ENCODE measurements at regions not wholly inside any gene's neighbourhood (a gene's known extent, or its start where the extent isn't known, plus 50 kb on each side); places are given as distances from the start of the nearest gene placed in this dataset.
A peak's percentile ranks its signal among the peaks of the same experiment; 100 is the strongest.

- DNase-seq: no peak
Measured at GRCh38 chr15:98416222-98416855, 232.0 kb upstream of the IGF1R start.

- no peak for DNase-seq
Measured at GRCh38 chr15:98417346-98417745, 231.0 kb upstream of the IGF1R start.

- peak in 4 of 51 donors; percentile 11 to 16 (median 12) for DNase-seq
Measured at GRCh38 chr15:98418122-98418521, 230.2 kb upstream of the IGF1R start.

- DNase-seq: no peak
Measured at GRCh38 chr15:98419173-98419780, 229.1 kb upstream of the IGF1R start.

GRCh38 chr15:98420837-98421236, 227.5 kb upstream of the IGF1R start:
- no peak for DNase-seq

GRCh38 chr15:98421419-98422129, 226.8 kb upstream of the IGF1R start:
- DNase-seq: peak in 43 of 51 donors; percentile 5 to 76 (median 34)

GRCh38 chr15:98422130-98422478, 226.2 kb upstream of the IGF1R start:
- DNase-seq: no peak

GRCh38 chr15:98425173-98425572, 223.2 kb upstream of the IGF1R start:
- no peak for DNase-seq

- DNase-seq: no peak
Measured at GRCh38 chr15:98427321-98427720, 221.0 kb upstream of the IGF1R start.

- peak in 46 of 51 donors; percentile 5 to 79 (median 40) for DNase-seq
Measured at GRCh38 chr15:98428253-98428989, 219.9 kb upstream of the IGF1R start.

GRCh38 chr15:98431171-98431570, 217.2 kb upstream of the IGF1R start:
- DNase-seq: no peak

- DNase-seq: no peak
Measured at GRCh38 chr15:98433346-98433745, 215.0 kb upstream of the IGF1R start.

- DNase-seq: no peak
Measured at GRCh38 chr15:98433856-98434255, 214.5 kb upstream of the IGF1R start.

GRCh38 chr15:98437752-98438151, 210.6 kb upstream of the IGF1R start:
- DNase-seq: no peak

GRCh38 chr15:98438326-98438725, 210.0 kb upstream of the IGF1R start:
- DNase-seq: no peak

GRCh38 chr15:98438907-98439306, 209.4 kb upstream of the IGF1R start:
- no peak for DNase-seq

GRCh38 chr15:98439523-98439942, 208.8 kb upstream of the IGF1R start:
- DNase-seq: no peak

GRCh38 chr15:98440917-98441316, 207.4 kb upstream of the IGF1R start:
- DNase-seq: no peak

GRCh38 chr15:98441599-98441998, 206.7 kb upstream of the IGF1R start:
- DNase-seq: no peak

GRCh38 chr15:98442379-98442833, 205.9 kb upstream of the IGF1R start:
- DNase-seq: peak in 14 of 51 donors; percentile 9 to 44 (median 20)

GRCh38 chr15:98442901-98443300, 205.4 kb upstream of the IGF1R start:
- DNase-seq: no peak

- DNase-seq: no peak
Measured at GRCh38 chr15:98443526-98443925, 204.8 kb upstream of the IGF1R start.

Measured in hypothalamus (tissue), 51 donors.